GM12878 (cell line): ENCODE measurements at regions not wholly inside any gene's neighbourhood (a gene's known extent, or its start where the extent isn't known, plus 50 kb on each side); places are given as distances from the start of the nearest gene placed in this dataset.

Experiments used
- ATAC-seq: fragments of 200-7000 bp; cut with Tn5 transposase; 3 replicates; pipeline ENCODE4 v1.9.1; 2020; ENCODE audit warnings: mild to moderate bottlenecking, moderate library complexity
- BruUV-seq: library from RNA; stranded (reverse); fragments of 400-500 nt; replicated peaks from 2 replicates; lab custom pipeline; 2021; lab: Mats Ljungman, UMichigan
- CTCF ChIA-PET: fragments of 300-600 bp; sonication (Branson Sonifier 250); formaldehyde crosslinking; extraction: SDS; loops from one replicate; lab custom pipeline; 2021; ENCODE audit warnings: inconsistent platforms; lab: Yijun Ruan, JAX
- POLR2A ChIA-PET: fragments of 350-600 bp; formaldehyde crosslinking; extraction: SDS; loops from one replicate; lab custom pipeline; 2021; ENCODE audit warnings: inconsistent platforms; lab: Charles Lee
- RAD21 ChIA-PET: fragments of 300-600 bp; sonication (Branson Sonifier 250); formaldehyde crosslinking; loops from one replicate; lab custom pipeline; 2023; ENCODE audit warnings: antibody characterized with exemption; ENCODE audit not compliant: unreplicated experiment; lab: Charles Lee
- SMC1A ChIA-PET: fragments of 300-600 bp; sonication (Branson Sonifier 250); formaldehyde crosslinking; loops from one replicate; lab custom pipeline; 2023; ENCODE audit not compliant: unreplicated experiment, uncharacterized antibody; lab: Charles Lee
- DNase-seq: peaks from one replicate; pipeline ENCODE4 v3.0.0-alpha.2; 2011; ENCODE audit warnings: low read depth, low spot score
- FAIRE-seq: peaks from 3 replicates; lab custom pipeline; 2011; peaks lifted over from hg19 to GRCh38; lab: Jason Lieb, UNC
- H2AFZ ChIP-seq: 2 replicates; pipeline ENCODE4 v1.6.0; 2011; ENCODE audit warnings: low read depth, low read length, control low read depth; ENCODE audit not compliant: control insufficient read depth
- H3K27ac ChIP-seq: 2 replicates; pipeline ENCODE4 v1.5.1; 2011; ENCODE audit warnings: control low read depth; ENCODE audit not compliant: control insufficient read depth, insufficient read depth
- H3K27me3 ChIP-seq, 2 experiments: replicated peaks in 1 of 2; 2 replicates each; pipeline versions ENCODE4 v1.6.0 to v1.6.1; 2011; ENCODE audit warnings: low read length in 1 of 2; ENCODE audit not compliant: control insufficient read depth in 2 of 2, insufficient read depth in 2 of 2
- H3K36me3 ChIP-seq, 2 experiments: 2 replicates each; pipeline ENCODE4 v1.5.1; 2011; ENCODE audit warnings: low read length in 1 of 2; ENCODE audit not compliant: control insufficient read depth in 2 of 2, insufficient read depth in 2 of 2
- H3K4me1 ChIP-seq: 2 replicates; pipeline ENCODE4 v1.6.1; 2011; ENCODE audit warnings: mild to moderate bottlenecking, low read length, moderate library complexity, mixed read lengths; ENCODE audit not compliant: control insufficient read depth, insufficient read depth
- H3K4me2 ChIP-seq: 2 replicates; pipeline ENCODE4 v1.6.0; 2011; ENCODE audit warnings: control low read depth; ENCODE audit not compliant: control insufficient read depth, insufficient read depth
- H3K4me3 ChIP-seq: fragments of 200-600 bp; sonication (generic); 2 replicates; pipeline ENCODE4 v1.5.1; 2016
- H3K79me2 ChIP-seq: 2 replicates; pipeline ENCODE4 v1.6.0; 2011; ENCODE audit warnings: low read length; ENCODE audit not compliant: control insufficient read depth, insufficient read depth
- H3K9ac ChIP-seq: 2 replicates; pipeline ENCODE4 v1.8.0; 2011; ENCODE audit warnings: low read length, control low read depth, mixed read lengths; ENCODE audit not compliant: control insufficient read depth, insufficient read depth
- H3K9me3 ChIP-seq: replicated peaks from 3 replicates; pipeline ENCODE4 v1.5.1; 2011; ENCODE audit warnings: mild to moderate bottlenecking, low read length; ENCODE audit not compliant: control insufficient read depth, insufficient read depth
- H4K20me1 ChIP-seq: 2 replicates; pipeline ENCODE4 v1.6.0; 2011; ENCODE audit not compliant: control insufficient read depth, insufficient read depth
- BACH1 ChIP-seq: fragments of 450-650 bp; IDR thresholded peaks from 2 replicates; pipeline ENCODE4 v1.6.1; 2017; ENCODE audit warnings: mild to moderate bottlenecking, borderline replicate concordance
- CBFB ChIP-seq: IDR thresholded peaks from 2 replicates; pipeline ENCODE4 v1.6.1; 2016; ENCODE audit warnings: antibody characterized with exemption, low read depth
- POLR2AphosphoS5 ChIP-seq: IDR thresholded peaks from 2 replicates; pipeline ENCODE4 v1.6.1; 2011; ENCODE audit warnings: mild to moderate bottlenecking, low read length, inconsistent platforms
- SMAD1 ChIP-seq: fragments of 450-650 bp; IDR thresholded peaks from 2 replicates; pipeline ENCODE4 v1.6.1; 2018; ENCODE audit warnings: mild to moderate bottlenecking, low read depth; ENCODE audit not compliant: partially characterized antibody
- TARDBP ChIP-seq: IDR thresholded peaks from 2 replicates; pipeline ENCODE4 v1.6.1; 2016; ENCODE audit warnings: borderline replicate concordance
- WRNIP1 ChIP-seq: IDR thresholded peaks from 2 replicates; pipeline ENCODE4 v1.6.1; 2011; ENCODE audit warnings: low read depth, low read length, improper control_type of control experiment, borderline replicate concordance
- WGBS: methylation state at CpG from one replicate; pipeline ENCODE4 v1.1.6; 2016; ENCODE audit warnings: low lambda C conversion rate; ENCODE audit not compliant: insufficient replicate concordance, insufficient coverage; ENCODE audit errors: missing lambda C conversion rate; 5-methylcytosine and 5-hydroxymethylcytosine counted together
- in situ Hi-C: fragments of 300-500 bp; cut with MboI; formaldehyde crosslinking; loops from 9 replicates; pipeline ENCODE4 v1.14.3; 2018; ENCODE audit warnings: mixed read lengths
- intact Hi-C: fragments of 100-400 bp; cut with micrococcal nuclease; formaldehyde crosslinking; loops from one replicate; pipeline ENCODE4 v1.14.2; 2022; ENCODE audit not compliant: unreplicated experiment
- TF ChIP-seq, protein P1 (sequence below): IDR thresholded peaks from 2 replicates; pipeline ENCODE4 v1.6.1; 2011; ENCODE audit warnings: borderline replicate concordance, low read depth, mild to moderate bottlenecking, moderate library complexity, low read length; ENCODE audit not compliant: insufficient read depth, poor library complexity, severe bottlenecking
- TF ChIP-seq, protein P2 (sequence below): fragments of 450-650 bp; IDR thresholded peaks from 2 replicates; pipeline ENCODE4 v1.6.1; 2016; ENCODE audit warnings: mild to moderate bottlenecking

DNA sequence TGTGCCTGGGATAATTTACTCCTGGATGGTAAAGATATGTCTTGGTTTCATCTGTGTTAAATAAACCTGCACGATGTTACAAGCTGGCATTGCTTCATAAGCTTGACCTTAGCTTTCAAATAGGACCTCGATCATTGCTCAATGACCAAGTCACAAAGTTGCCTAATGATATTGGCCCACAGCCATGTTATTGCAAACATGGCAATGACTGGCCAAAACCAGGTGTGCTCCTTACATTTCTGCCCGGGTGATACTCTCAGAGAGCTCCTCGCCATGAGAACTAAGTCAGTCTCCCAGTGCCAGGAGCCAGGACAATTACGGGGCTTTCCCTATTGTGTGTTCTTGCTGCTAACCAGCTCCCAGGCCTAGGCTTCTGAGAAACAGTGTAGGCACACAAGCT, 72.5 kb upstream of the CYP1B1 start (continued):
- TF ChIP-seq TARDBP (no peak), POLR2AphosphoS5 (no peak), SMAD1 (no peak), BACH1 (no peak)
- TF ChIP-seq, protein P1, sequence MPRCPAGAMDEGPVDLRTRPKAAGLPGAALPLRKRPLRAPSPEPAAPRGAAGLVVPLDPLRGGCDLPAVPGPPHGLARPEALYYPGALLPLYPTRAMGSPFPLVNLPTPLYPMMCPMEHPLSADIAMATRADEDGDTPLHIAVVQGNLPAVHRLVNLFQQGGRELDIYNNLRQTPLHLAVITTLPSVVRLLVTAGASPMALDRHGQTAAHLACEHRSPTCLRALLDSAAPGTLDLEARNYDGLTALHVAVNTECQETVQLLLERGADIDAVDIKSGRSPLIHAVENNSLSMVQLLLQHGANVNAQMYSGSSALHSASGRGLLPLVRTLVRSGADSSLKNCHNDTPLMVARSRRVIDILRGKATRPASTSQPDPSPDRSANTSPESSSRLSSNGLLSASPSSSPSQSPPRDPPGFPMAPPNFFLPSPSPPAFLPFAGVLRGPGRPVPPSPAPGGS = no peak
- TF ChIP-seq, protein P2, sequence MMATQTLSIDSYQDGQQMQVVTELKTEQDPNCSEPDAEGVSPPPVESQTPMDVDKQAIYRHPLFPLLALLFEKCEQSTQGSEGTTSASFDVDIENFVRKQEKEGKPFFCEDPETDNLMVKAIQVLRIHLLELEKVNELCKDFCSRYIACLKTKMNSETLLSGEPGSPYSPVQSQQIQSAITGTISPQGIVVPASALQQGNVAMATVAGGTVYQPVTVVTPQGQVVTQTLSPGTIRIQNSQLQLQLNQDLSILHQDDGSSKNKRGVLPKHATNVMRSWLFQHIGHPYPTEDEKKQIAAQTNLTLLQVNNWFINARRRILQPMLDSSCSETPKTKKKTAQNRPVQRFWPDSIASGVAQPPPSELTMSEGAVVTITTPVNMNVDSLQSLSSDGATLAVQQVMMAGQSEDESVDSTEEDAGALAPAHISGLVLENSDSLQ = no peak
- TF ChIP-seq, all 136 proteins: peak for 0

DNA sequence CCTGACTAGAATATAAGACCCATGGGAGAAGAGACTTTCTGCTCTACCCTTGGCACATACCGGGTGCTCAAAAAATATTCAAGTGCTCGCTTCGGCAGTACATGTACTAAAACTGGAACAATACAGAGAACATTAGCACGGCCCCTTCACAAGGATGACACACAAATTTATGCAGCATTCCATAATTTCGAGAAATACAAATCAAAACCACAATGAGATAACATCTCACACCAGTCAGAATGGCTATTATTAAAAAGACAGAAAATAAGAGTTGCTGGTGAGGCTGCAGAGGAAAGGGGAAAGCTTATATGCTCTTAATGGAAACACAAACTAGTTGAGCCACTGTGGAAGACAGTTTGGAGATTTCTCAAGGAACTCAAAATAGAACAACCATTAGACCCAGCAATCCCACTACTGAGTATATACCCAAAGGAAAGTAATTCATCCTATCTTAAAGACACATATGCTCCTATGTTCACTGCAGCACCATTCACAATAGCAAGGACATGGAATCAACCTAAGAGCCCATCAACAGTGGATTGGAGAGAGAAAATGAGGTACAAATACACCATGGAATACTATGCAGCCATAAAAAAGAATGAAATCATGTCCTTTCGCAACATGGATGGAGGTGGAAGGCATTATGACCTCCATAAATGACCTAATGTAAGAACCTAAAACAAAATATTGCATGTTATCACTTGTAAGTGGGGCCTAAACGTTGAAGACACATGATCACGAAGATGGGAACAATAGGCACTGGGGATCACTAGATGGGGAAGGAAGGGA, 71.6 kb upstream of the CYP1B1 start:
- Histone ChIP-seq H3K4me3 (no peak overlapping the region), H3K4me2 (no peak overlapping the region; the same call in 1 of the 2 replicates), H3K4me1 (peaks cover 31% of the 10 kb centered on the region), H4K20me1 (no peaks in the 10 kb centered on the region), H3K27me3 (no peaks in the 10 kb centered on the region), H3K27ac (peak overlapping the region; percentile 89), H3K36me3 (no peaks in the 10 kb centered on the region), H2AFZ (no peak overlapping the region), H3K9ac (no peak overlapping the region), H3K79me2 (no peaks in the 10 kb centered on the region), H3K9me3 (peaks cover 9% of the 10 kb centered on the region; the same call in 2 of the 3 replicates)
- ChIA-PET SMC1A (interaction anchor here (0.6 to 1.6 kb wide), 3 partner anchors 9 to 109 kb away, joined by 3 to 7 read pairs (median 3); no protein-coding TSS in a partner anchor), RAD21 (interaction anchor here (1.3 kb wide), 1 partner anchor 30 kb away, joined by 3 read pairs; no protein-coding TSS in a partner anchor), CTCF (interaction anchor here (1.6 kb wide), 1 partner anchor 15 kb away, joined by 5 read pairs; no protein-coding TSS in a partner anchor), POLR2A (no interaction called here)
- in situ Hi-C loops (no loop called here), intact Hi-C loops (loop anchor here (2.0 kb wide), 1 partner anchor 71 kb away; the partner anchor contains the start of gene CYP1B1)
- DNase-seq (no peak), ATAC-seq (no peak), FAIRE-seq (no peak)
- WGBS = 44% methylated on average over 8 of the region's 8 CpGs
- BruUV-seq = no TSS peak
- TF ChIP-seq WRNIP1 (no peak), CBFB (0 out of 2 replicates have a peak, but pooled peaks have one; percentile 13)
